HUES48 (cell line): ENCODE measurements at regions not wholly inside any gene's neighbourhood (a gene's known extent, or its start where the extent isn't known, plus 50 kb on each side); places are given as distances from the start of the nearest gene placed in this dataset.

Source experiments
- H3K27ac ChIP-seq: one replicate; pipeline ENCODE4 v1.7.0; 2013; ENCODE audit warnings: low read depth, low read length, inconsistent platforms
- H3K27me3 ChIP-seq: 2 replicates; pipeline ENCODE4 v1.6.1; 2013; ENCODE audit warnings: mild to moderate bottlenecking, low read length; ENCODE audit not compliant: control insufficient read depth, insufficient read depth
- H3K36me3 ChIP-seq: 2 replicates; pipeline ENCODE4 v1.6.1; 2013; ENCODE audit warnings: low read length; ENCODE audit not compliant: control insufficient read depth, insufficient read depth
- H3K4me1 ChIP-seq: 2 replicates; pipeline ENCODE4 v1.6.1; 2013; ENCODE audit warnings: mild to moderate bottlenecking, low read length; ENCODE audit not compliant: control insufficient read depth, insufficient read depth
- H3K4me3 ChIP-seq: 2 replicates; pipeline ENCODE4 v1.5.1; 2013; ENCODE audit warnings: mild to moderate bottlenecking, low read depth, low read length
- H3K9ac ChIP-seq: 2 replicates; pipeline ENCODE4 v1.6.1; 2013; ENCODE audit warnings: mild to moderate bottlenecking, low read depth, low read length, moderate library complexity
- H3K9me3 ChIP-seq: 2 replicates; pipeline ENCODE4 v1.6.1; 2013; ENCODE audit warnings: low read length; ENCODE audit not compliant: control insufficient read depth, insufficient read depth

GRCh38 chr3:124158168-124158881 is 166.4 kb upstream of the ROPN1 start:
- Histone ChIP-seq H3K36me3 (no peaks in the 10 kb centered on the region), H3K9ac (no peak overlapping the region), H3K27me3 (no peaks in the 10 kb centered on the region), H3K4me1 (peaks cover 27% of the 10 kb centered on the region), H3K9me3 (no peaks in the 10 kb centered on the region), H3K4me3 (no peak overlapping the region; the same call in 1 of the 2 replicates), H3K27ac (peak overlapping the region; percentile 86)

GRCh38 chr3:124161448-124161847 is 169.5 kb upstream of the ROPN1 start:
- Histone ChIP-seq H3K36me3 (no peaks in the 10 kb centered on the region), H3K9me3 (no peaks in the 10 kb centered on the region), H3K27me3 (no peaks in the 10 kb centered on the region), H3K4me1 (peaks cover 27% of the 10 kb centered on the region), H3K9ac (no peak overlapping the region), H3K27ac (no peak overlapping the region), H3K4me3 (no peak overlapping the region)

- H3K4me3 ChIP-seq, result no peak overlapping the region
- no peaks in the 10 kb centered on the region for H3K27me3 ChIP-seq
- H3K27ac ChIP-seq, result no peak overlapping the region
These were observed 171.8 kb upstream of the ROPN1 start for GRCh38 chr3:124163689-124164088.

GRCh38 chr3:124168271-124168670 is 176.3 kb upstream of the ROPN1 start:
- Histone ChIP-seq H3K4me3 (no peak overlapping the region), H3K9me3 (no peaks in the 10 kb centered on the region), H3K9ac (no peak overlapping the region), H3K4me1 (no peaks in the 10 kb centered on the region), H3K27me3 (no peaks in the 10 kb centered on the region), H3K36me3 (no peaks in the 10 kb centered on the region), H3K27ac (no peak overlapping the region)

More at GRCh38 chr3:124163689-124164088, 171.8 kb upstream of the ROPN1 start:
- no peaks in the 10 kb centered on the region for H3K36me3 ChIP-seq
- no peaks in the 10 kb centered on the region for H3K9me3 ChIP-seq
- H3K4me1 ChIP-seq, result peaks cover 5% of the 10 kb centered on the region
- no peak overlapping the region for H3K9ac ChIP-seq

GRCh38 chr3:124172283-124172682 is 180.4 kb upstream of the ROPN1 start:
- no peaks in the 10 kb centered on the region for H3K9me3 ChIP-seq
- no peak overlapping the region for H3K27ac ChIP-seq
- H3K4me1 ChIP-seq, result no peaks in the 10 kb centered on the region
- no peaks in the 10 kb centered on the region for H3K36me3 ChIP-seq
- no peak overlapping the region for H3K9ac ChIP-seq
- no peaks in the 10 kb centered on the region for H3K27me3 ChIP-seq
- H3K4me3 ChIP-seq, result no peak overlapping the region

- no peak overlapping the region for H3K9ac ChIP-seq
These were observed 180.9 kb upstream of the ROPN1 start for GRCh38 chr3:124172816-124173215.

GRCh38 chr3:124174476-124174875 is 182.6 kb upstream of the ROPN1 start:
- Histone ChIP-seq H3K27ac (no peak overlapping the region), H3K4me1 (no peaks in the 10 kb centered on the region), H3K9ac (no peak overlapping the region), H3K36me3 (no peaks in the 10 kb centered on the region), H3K4me3 (no peak overlapping the region), H3K27me3 (no peaks in the 10 kb centered on the region), H3K9me3 (no peaks in the 10 kb centered on the region)

More at GRCh38 chr3:124172816-124173215, 180.9 kb upstream of the ROPN1 start:
- Histone ChIP-seq H3K27me3 (no peaks in the 10 kb centered on the region), H3K9me3 (no peaks in the 10 kb centered on the region), H3K4me1 (no peaks in the 10 kb centered on the region), H3K36me3 (no peaks in the 10 kb centered on the region), H3K27ac (no peak overlapping the region), H3K4me3 (no peak overlapping the region)

- Histone ChIP-seq H3K36me3 (no peaks in the 10 kb centered on the region), H3K27ac (no peak overlapping the region), H3K27me3 (no peaks in the 10 kb centered on the region), H3K9ac (no peak overlapping the region), H3K4me1 (no peaks in the 10 kb centered on the region), H3K9me3 (no peaks in the 10 kb centered on the region), H3K4me3 (no peak overlapping the region)
These were observed 183.3 kb upstream of the ROPN1 start for GRCh38 chr3:124174910-124175874.

- H3K4me1 ChIP-seq, result no peaks in the 10 kb centered on the region
- H3K27me3 ChIP-seq, result no peaks in the 10 kb centered on the region
- H3K9ac ChIP-seq, result no peak overlapping the region
- H3K4me3 ChIP-seq, result no peak overlapping the region
- no peaks in the 10 kb centered on the region for H3K9me3 ChIP-seq
- H3K36me3 ChIP-seq, result no peaks in the 10 kb centered on the region
- no peak overlapping the region for H3K27ac ChIP-seq
These were observed 185.1 kb upstream of the ROPN1 start for GRCh38 chr3:124177071-124177470.

GRCh38 chr3:124178531-124178930 is 186.6 kb upstream of the ROPN1 start:
- Histone ChIP-seq H3K9me3 (no peaks in the 10 kb centered on the region), H3K9ac (no peak overlapping the region), H3K27me3 (no peaks in the 10 kb centered on the region), H3K27ac (no peak overlapping the region), H3K4me3 (no peak overlapping the region), H3K36me3 (no peaks in the 10 kb centered on the region), H3K4me1 (no peaks in the 10 kb centered on the region)

- Histone ChIP-seq H3K27me3 (no peaks in the 10 kb centered on the region), H3K36me3 (no peaks in the 10 kb centered on the region), H3K27ac (peak overlapping the region; percentile 6), H3K4me1 (peaks cover 3% of the 10 kb centered on the region; the same call in 1 of the 2 replicates), H3K9ac (no peak overlapping the region), H3K9me3 (no peaks in the 10 kb centered on the region), H3K4me3 (no peak overlapping the region)
These were observed 208.5 kb upstream of the ROPN1 start for GRCh38 chr3:124200407-124200806.
